Immature natural killer cell (primary cell): ENCODE measurements at regions not wholly inside any gene's neighbourhood (a gene's known extent, or its start where the extent isn't known, plus 50 kb on each side); places are given as distances from the start of the nearest gene placed in this dataset.
A peak's percentile ranks its signal among the peaks of the same experiment; 100 is the strongest.
"Not testable (repeated sequence)": the region's sequence is repeated elsewhere in the genome, so short reads cannot be mapped to it uniquely, and the experiment has no call there.

Experiments
- DNase-seq, 3 donors: peaks; one replicate each; pipeline ENCODE4 v3.0.0; 2022; ENCODE audit warnings: mixed read lengths in 1 of 3
- H3K27ac Mint-ChIP-seq, 6 donors: one replicate each; pipeline ENCODE4 v1.8.0; 2020; ENCODE audit warnings: mixed read lengths in 6 of 6, mild to moderate bottlenecking in 5 of 6, inconsistent platforms in 4 of 6, moderate library complexity in 3 of 6
- H3K27me3 Mint-ChIP-seq, 3 donors: one replicate each; pipeline ENCODE4 v1.8.0; 2020 to 2021; ENCODE audit warnings: low read depth in 3 of 3, mild to moderate bottlenecking in 3 of 3, mixed read lengths in 3 of 3, moderate library complexity in 3 of 3, inconsistent platforms in 1 of 3
- H3K36me3 Mint-ChIP-seq, 3 donors: one replicate each; pipeline ENCODE4 v1.8.0; 2020; ENCODE audit warnings: mixed read lengths in 3 of 3, inconsistent platforms in 2 of 3, mild to moderate bottlenecking in 2 of 3
- H3K4me1 Mint-ChIP-seq, 2 donors: one replicate each; pipeline ENCODE4 v1.8.0; 2020; ENCODE audit warnings: inconsistent platforms in 2 of 2, mild to moderate bottlenecking in 2 of 2, mixed read lengths in 2 of 2, moderate library complexity in 1 of 2
- H3K4me3 Mint-ChIP-seq, 5 donors: one replicate each; pipeline ENCODE4 v1.8.0; 2020; ENCODE audit warnings: mild to moderate bottlenecking in 5 of 5, mixed read lengths in 5 of 5, inconsistent platforms in 3 of 5, moderate library complexity in 3 of 5
- H3K9me3 Mint-ChIP-seq, 6 donors: one replicate each; pipeline ENCODE4 v1.8.0; 2020; ENCODE audit warnings: mild to moderate bottlenecking in 6 of 6, mixed read lengths in 6 of 6, inconsistent platforms in 4 of 6, moderate library complexity in 3 of 6

- peaks cover 0 to 2% (median 0%) of the 10 kb centered on the region in 6 donors for H3K9me3 Mint-ChIP-seq
- H3K27me3 Mint-ChIP-seq = peaks cover 0 to 3% (median 0%) of the 10 kb centered on the region in 3 donors
- H3K4me3 Mint-ChIP-seq = no peak overlapping the region
- H3K27ac Mint-ChIP-seq = no peak overlapping the region
- H3K36me3 Mint-ChIP-seq = no peaks in the 10 kb centered on the region
- no peak for DNase-seq
- H3K4me1 Mint-ChIP-seq = no peaks in the 10 kb centered on the region
These were observed 501.4 kb downstream of the BCKDHB start for GRCh38 chr6:80607811-80608391.

- Mint-ChIP-seq H3K4me3 (no peak overlapping the region), H3K27ac (no peak overlapping the region), H3K4me1 (no peaks in the 10 kb centered on the region), H3K36me3 (no peaks in the 10 kb centered on the region), H3K27me3 (peaks cover 0 to 3% (median 0%) of the 10 kb centered on the region in 3 donors), H3K9me3 (peaks cover 0 to 2% (median 0%) of the 10 kb centered on the region in 6 donors)
- DNase-seq = peak; percentile 10 to 44 (median 19)
These were observed 498.9 kb downstream of the BCKDHB start for GRCh38 chr6:80605165-80605989.

- H3K9me3 Mint-ChIP-seq = peaks cover 0 to 2% (median 0%) of the 10 kb centered on the region in 6 donors
- H3K27ac Mint-ChIP-seq = no peak overlapping the region
- no peak for DNase-seq
- no peaks in the 10 kb centered on the region for H3K36me3 Mint-ChIP-seq
- no peak overlapping the region for H3K4me3 Mint-ChIP-seq
- H3K27me3 Mint-ChIP-seq = peaks cover 0 to 3% (median 3%) of the 10 kb centered on the region in 3 donors
- no peaks in the 10 kb centered on the region for H3K4me1 Mint-ChIP-seq
These were observed 497.2 kb downstream of the BCKDHB start for GRCh38 chr6:80603679-80604078.

- H3K4me1 Mint-ChIP-seq = no peaks in the 10 kb centered on the region
- H3K36me3 Mint-ChIP-seq = no peaks in the 10 kb centered on the region
- H3K9me3 Mint-ChIP-seq = peaks cover 0 to 4% (median 0%) of the 10 kb centered on the region in 6 donors
- no peak overlapping the region for H3K4me3 Mint-ChIP-seq
- no peak for DNase-seq
- H3K27me3 Mint-ChIP-seq = peaks cover 0 to 3% (median 2%) of the 10 kb centered on the region in 3 donors
- H3K27ac Mint-ChIP-seq = no peak overlapping the region
These were observed 488.0 kb downstream of the BCKDHB start for GRCh38 chr6:80594461-80594860.

GRCh38 chr6:80592436-80592835 is 486.0 kb downstream of the BCKDHB start:
- Mint-ChIP-seq H3K4me1 (no peaks in the 10 kb centered on the region), H3K4me3 (no peak overlapping the region), H3K27ac (no peak overlapping the region), H3K9me3 (peaks cover 0 to 7% (median 2%) of the 10 kb centered on the region in 6 donors), H3K27me3 (peaks cover 0 to 2% (median 0%) of the 10 kb centered on the region in 3 donors), H3K36me3 (peaks cover 0 to 5% (median 0%) of the 10 kb centered on the region in 3 donors)
- DNase-seq = no peak

GRCh38 chr6:80586242-80586641 is 479.8 kb downstream of the BCKDHB start:
- DNase-seq = no peak
- Mint-ChIP-seq H3K4me3 (no peak overlapping the region), H3K9me3 (peaks cover 0 to 28% (median 6%) of the 10 kb centered on the region in 6 donors), H3K27me3 (peaks cover 0 to 1% (median 0%) of the 10 kb centered on the region in 3 donors), H3K27ac (no peak overlapping the region), H3K4me1 (no peaks in the 10 kb centered on the region), H3K36me3 (peaks cover 0 to 9% (median 7%) of the 10 kb centered on the region in 3 donors)

- Mint-ChIP-seq H3K36me3 (peaks cover 0 to 3% (median 0%) of the 10 kb centered on the region in 3 donors), H3K4me3 (no peak overlapping the region)
- no peak for DNase-seq
These were observed 473.0 kb downstream of the BCKDHB start for GRCh38 chr6:80579391-80580023.

GRCh38 chr6:80573320-80573719 is 466.8 kb downstream of the BCKDHB start:
- not testable (repeated sequence) for H3K27ac Mint-ChIP-seq, H3K9me3 Mint-ChIP-seq, H3K27me3 Mint-ChIP-seq, H3K4me1 Mint-ChIP-seq, DNase-seq, H3K36me3 Mint-ChIP-seq, H3K4me3 Mint-ChIP-seq

More at GRCh38 chr6:80579391-80580023, 473.0 kb downstream of the BCKDHB start:
- Mint-ChIP-seq H3K4me1 (no peaks in the 10 kb centered on the region), H3K27me3 (no peaks in the 10 kb centered on the region), H3K27ac (no peak overlapping the region), H3K9me3 (peaks cover 0 to 3% (median 0%) of the 10 kb centered on the region in 6 donors)

GRCh38 chr6:80566361-80566760 is 459.9 kb downstream of the BCKDHB start:
- no peaks in the 10 kb centered on the region for H3K9me3 Mint-ChIP-seq
- H3K36me3 Mint-ChIP-seq = no peaks in the 10 kb centered on the region
- no peak overlapping the region for H3K27ac Mint-ChIP-seq
- H3K4me3 Mint-ChIP-seq = no peak overlapping the region
- no peak for DNase-seq
- H3K4me1 Mint-ChIP-seq = no peaks in the 10 kb centered on the region
- peaks cover 0 to 2% (median 0%) of the 10 kb centered on the region in 3 donors for H3K27me3 Mint-ChIP-seq

- H3K36me3 Mint-ChIP-seq = peaks cover 0 to 4% (median 0%) of the 10 kb centered on the region in 3 donors
- no peaks in the 10 kb centered on the region for H3K4me1 Mint-ChIP-seq
- peaks cover 0 to 4% (median 0%) of the 10 kb centered on the region in 6 donors for H3K9me3 Mint-ChIP-seq
- no peak for DNase-seq
- H3K27me3 Mint-ChIP-seq = peaks cover 0 to 2% (median 2%) of the 10 kb centered on the region in 3 donors
- no peak overlapping the region for H3K4me3 Mint-ChIP-seq
- H3K27ac Mint-ChIP-seq = no peak overlapping the region
These were observed 446.7 kb downstream of the BCKDHB start for GRCh38 chr6:80553071-80553740.

GRCh38 chr6:80550748-80551147 is 444.3 kb downstream of the BCKDHB start:
- Mint-ChIP-seq H3K27ac (no peak overlapping the region), H3K9me3 (peaks cover 0 to 2% (median 0%) of the 10 kb centered on the region in 6 donors), H3K4me1 (no peaks in the 10 kb centered on the region), H3K36me3 (no peaks in the 10 kb centered on the region), H3K27me3 (no peaks in the 10 kb centered on the region), H3K4me3 (no peak overlapping the region)
- no peak for DNase-seq

GRCh38 chr6:80550281-80550680 is 443.8 kb downstream of the BCKDHB start:
- peaks cover 0 to 2% (median 0%) of the 10 kb centered on the region in 6 donors for H3K9me3 Mint-ChIP-seq
- no peak for DNase-seq
- H3K4me3 Mint-ChIP-seq = no peak overlapping the region
- no peaks in the 10 kb centered on the region for H3K4me1 Mint-ChIP-seq
- no peaks in the 10 kb centered on the region for H3K36me3 Mint-ChIP-seq
- no peak overlapping the region for H3K27ac Mint-ChIP-seq
- no peaks in the 10 kb centered on the region for H3K27me3 Mint-ChIP-seq

GRCh38 chr6:80548532-80548931 is 442.1 kb downstream of the BCKDHB start:
- H3K4me3 Mint-ChIP-seq = no peak overlapping the region
- H3K9me3 Mint-ChIP-seq = peaks cover 0 to 3% (median 0%) of the 10 kb centered on the region in 6 donors
- no peaks in the 10 kb centered on the region for H3K27me3 Mint-ChIP-seq
- DNase-seq = no peak
- no peak overlapping the region for H3K27ac Mint-ChIP-seq
- H3K4me1 Mint-ChIP-seq = no peaks in the 10 kb centered on the region
- H3K36me3 Mint-ChIP-seq = no peaks in the 10 kb centered on the region
